Kidney (tissue), 13 donors: ENCODE measurements at regions not wholly inside any gene's neighbourhood (a gene's known extent, or its start where the extent isn't known, plus 50 kb on each side); places are given as distances from the start of the nearest gene placed in this dataset.

ENCODE experiments used
- DNase-seq, 5 donors: peaks; one replicate each; pipeline ENCODE4 v3.0.0-alpha.2; 2013 to 2020
- FAIRE-seq: peaks from 2 replicates; lab custom pipeline; 2012; peaks lifted over from hg19 to GRCh38; lab: Jason Lieb, UNC
- H3K27ac ChIP-seq, 2 donors: one replicate each; pipeline ENCODE4 v1.7.0; 2013; ENCODE audit warnings: low read depth in 2 of 2, low read length in 2 of 2, inconsistent platforms in 1 of 2
- H3K27me3 ChIP-seq: one replicate; pipeline ENCODE4 v1.7.1; 2013; ENCODE audit warnings: low read length, inconsistent platforms; ENCODE audit not compliant: control insufficient read depth, insufficient read depth
- H3K36me3 ChIP-seq, 3 donors: one replicate each; pipeline versions ENCODE4 v1.7.0 to v1.7.1; 2013; ENCODE audit warnings: low read length in 3 of 3, control low read depth in 1 of 3, inconsistent platforms in 1 of 3; ENCODE audit not compliant: insufficient read depth in 3 of 3, control insufficient read depth in 2 of 3
- H3K4me1 ChIP-seq, 3 donors: one replicate each; pipeline versions ENCODE4 v1.7.0 to v1.7.1; 2013; ENCODE audit warnings: low read length in 3 of 3, inconsistent platforms in 1 of 3, low read depth in 1 of 3; ENCODE audit not compliant: control insufficient read depth in 2 of 3, insufficient read depth in 2 of 3
- H3K4me3 ChIP-seq, 3 donors: one replicate each; pipeline versions ENCODE4 v1.7.0 to v1.8.1; 2013; ENCODE audit warnings: low read length in 3 of 3, control low read depth in 1 of 3, inconsistent platforms in 1 of 3
- H3K9ac ChIP-seq, 3 donors: one replicate each; pipeline versions ENCODE4 v1.7.0 to v1.7.1; 2013; ENCODE audit warnings: low read length in 3 of 3, control low read depth in 1 of 3, inconsistent platforms in 1 of 3
- H3K9me3 ChIP-seq, 3 donors: one replicate each; pipeline versions ENCODE4 v1.7.0 to v1.7.1; 2013; ENCODE audit warnings: low read length in 3 of 3, control low read depth in 1 of 3, inconsistent platforms in 1 of 3; ENCODE audit not compliant: control insufficient read depth in 2 of 3, insufficient read depth in 1 of 3
- CTCF ChIP-seq: IDR thresholded peaks from 3 replicates; pipeline ENCODE4 v1.5.1; 2012; ENCODE audit warnings: mild to moderate bottlenecking, moderate library complexity, borderline replicate concordance; ENCODE audit not compliant: insufficient read depth; ENCODE audit errors: extremely low read depth
- intact Hi-C: fragments of 100-400 bp; cut with DNase I; formaldehyde crosslinking; loops from one replicate; pipeline ENCODE4 v1.11.1; 2022
- donor health status: control.
- donor health status: control.
- donor health status: control.
- donor health status: control.
- donor health status: control.
- donor health status: DM: yes; HTN: yes; CAD: no.
- donor health status: Normal renal cell carcinoma (clear cell type).

DNA sequence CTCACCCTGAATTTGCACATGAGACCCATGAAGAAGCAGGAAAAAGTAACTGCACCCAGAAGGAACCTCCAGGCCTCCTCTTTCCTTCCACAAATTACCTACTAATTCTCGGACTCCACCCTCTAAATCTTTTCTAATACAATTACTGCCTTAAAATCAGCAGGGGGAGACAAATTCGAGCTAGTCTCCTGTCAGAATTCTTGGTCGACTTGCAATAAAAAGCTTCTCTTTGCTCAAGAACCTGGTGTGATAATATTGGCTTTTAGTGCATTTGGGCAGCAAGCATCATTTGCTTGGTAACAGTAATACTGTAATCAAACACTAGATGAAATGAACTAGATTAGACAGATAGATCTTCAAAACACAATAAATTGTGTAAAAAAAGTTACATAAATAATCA lies 281.9 kb downstream of the RAP2B start:
- no peaks in the 10 kb centered on the region for H3K27me3 ChIP-seq
- no peaks in the 10 kb centered on the region for H3K4me1 ChIP-seq
- intact Hi-C loops, result no loop called here
- H3K9ac ChIP-seq, result no peak overlapping the region
- no peak overlapping the region for H3K4me3 ChIP-seq
- H3K27ac ChIP-seq, result no peak overlapping the region
- TF ChIP-seq CTCF, result no peak
- H3K36me3 ChIP-seq, result no peaks in the 10 kb centered on the region
- DNase-seq (no peak), FAIRE-seq (no peak)
- no peaks in the 10 kb centered on the region for H3K9me3 ChIP-seq

GRCh38 chr3:153445817-153446216 lies 283.8 kb downstream of the RAP2B start:
- intact Hi-C loops, result no loop called here

DNA sequence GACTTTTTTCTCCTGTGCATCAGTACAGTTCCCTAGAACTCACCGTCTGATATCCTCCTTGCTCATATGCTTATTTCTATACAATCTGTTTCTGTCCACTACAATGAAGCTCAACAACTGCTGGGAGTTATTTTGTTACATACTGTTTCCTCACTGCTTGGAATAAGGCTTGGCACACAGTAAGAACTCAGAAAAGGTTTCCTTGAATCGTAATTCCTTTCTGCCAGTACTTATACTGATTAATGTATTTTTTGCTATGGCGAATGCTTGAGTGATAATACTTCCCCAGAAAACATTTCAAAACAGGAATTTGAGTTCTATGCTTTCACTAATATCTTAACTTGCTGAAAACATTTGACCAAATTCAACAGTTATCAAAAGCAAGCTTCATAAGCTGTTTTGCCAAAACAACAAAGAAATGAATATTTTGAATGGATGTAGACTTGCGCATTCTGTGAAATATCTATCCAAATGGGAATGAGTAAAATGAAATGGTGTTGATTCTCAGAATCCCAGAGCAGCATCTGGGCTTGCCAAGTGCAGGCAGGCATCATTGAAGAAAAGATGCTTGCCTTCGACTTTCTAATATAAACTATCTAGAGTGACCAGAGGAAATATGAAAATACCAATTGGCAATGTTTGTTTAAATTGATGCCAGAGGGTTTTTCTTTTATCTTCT lies 286.3 kb downstream of the RAP2B start:
- Histone ChIP-seq H3K27ac (no peak overlapping the region), H3K4me3 (no peak overlapping the region), H3K4me1 (no peaks in the 10 kb centered on the region), H3K27me3 (no peaks in the 10 kb centered on the region), H3K36me3 (no peaks in the 10 kb centered on the region), H3K9ac (no peak overlapping the region), H3K9me3 (no peaks in the 10 kb centered on the region)
- FAIRE-seq, result no peak
- no peak for DNase-seq
- no peak for TF ChIP-seq CTCF
- intact Hi-C loops, result no loop called here

More at GRCh38 chr3:153445817-153446216, 283.8 kb downstream of the RAP2B start:
- Histone ChIP-seq H3K4me3 (no peak overlapping the region), H3K9ac (no peak overlapping the region), H3K36me3 (no peaks in the 10 kb centered on the region), H3K9me3 (no peaks in the 10 kb centered on the region), H3K27ac (no peak overlapping the region), H3K4me1 (no peaks in the 10 kb centered on the region), H3K27me3 (no peaks in the 10 kb centered on the region)
- no peak for FAIRE-seq
- DNase-seq, result no peak
- TF ChIP-seq CTCF, result no peak
